ENCODE measurements at regions not wholly inside any gene's neighbourhood (a gene's known extent, or its start where the extent isn't known, plus 50 kb on each side); places are given as distances from the start of the nearest gene placed in this dataset.
"Not testable (repeated sequence)": the region's sequence is repeated elsewhere in the genome, so short reads cannot be mapped to it uniquely, and the experiment has no call there.

GRCh38 chr1:18561967-18562366 is 68.7 kb upstream of the PAX7 start:
- DNase-seq (no peak), ATAC-seq (no peak)

- DNase-seq (no peak), ATAC-seq (no peak)
Observed at GRCh38 chr1:18564676-18565075, 66.0 kb upstream of the PAX7 start.

- ATAC-seq, result no peak
- no peak for DNase-seq
Observed at GRCh38 chr1:18565321-18565720, 65.3 kb upstream of the PAX7 start.

GRCh38 chr1:18568489-18568888 is 62.2 kb upstream of the PAX7 start:
- no peak for ATAC-seq
- DNase-seq, result no peak

- DNase-seq, result no peak
- no peak for ATAC-seq
Observed at GRCh38 chr1:18569251-18569650, 61.4 kb upstream of the PAX7 start.

- DNase-seq (no peak), ATAC-seq (no peak)
Observed at GRCh38 chr1:18569811-18570545, 60.7 kb upstream of the PAX7 start.

- ATAC-seq, result no peak
- DNase-seq, result no peak
Observed at GRCh38 chr1:18571275-18571674, 59.4 kb upstream of the PAX7 start.

- DNase-seq, result no peak
- ATAC-seq, result no peak
Observed at GRCh38 chr1:18572022-18572880, 58.4 kb upstream of the PAX7 start.

GRCh38 chr1:18573170-18573569 is 57.5 kb upstream of the PAX7 start:
- ATAC-seq, result no peak
- DNase-seq, result no peak

GRCh38 chr1:18574754-18575153 is 55.9 kb upstream of the PAX7 start:
- DNase-seq, result no peak
- ATAC-seq, result no peak

GRCh38 chr1:18575620-18576019 is 55.0 kb upstream of the PAX7 start:
- no peak for ATAC-seq
- DNase-seq, result no peak

GRCh38 chr1:18578271-18578670 is 52.4 kb upstream of the PAX7 start:
- no peak for ATAC-seq
- DNase-seq, result no peak

- ATAC-seq, DNase-seq: not testable (repeated sequence)
Observed at GRCh38 chr1:18579267-18579666, 51.4 kb upstream of the PAX7 start.

- no peak for DNase-seq
Observed at GRCh38 chr1:18580047-18580446, 50.6 kb upstream of the PAX7 start.

GRCh38 chr1:18580691-18581419 is 49.8 kb upstream of the PAX7 start:
- DNase-seq (no peak), ATAC-seq (no peak)

More at GRCh38 chr1:18580047-18580446, 50.6 kb upstream of the PAX7 start:
- ATAC-seq, result no peak
